Mesothelial cell of epicardium (in vitro differentiated cells): ENCODE measurements at regions not wholly inside any gene's neighbourhood (a gene's known extent, or its start where the extent isn't known, plus 50 kb on each side); places are given as distances from the start of the nearest gene placed in this dataset.

ENCODE experiments used
- DNase-seq, 2 experiments: peaks; one replicate each; pipeline ENCODE4 v3.0.0; 2021; ENCODE audit warnings: low spot score in 2 of 2; ENCODE audit not compliant: unreplicated experiment in 2 of 2
- H3K27ac Mint-ChIP-seq: 2 replicates; pipeline ENCODE4 v1.8.0; 2021; ENCODE audit warnings: mixed read lengths
- H3K27me3 Mint-ChIP-seq: 2 replicates; pipeline ENCODE4 v1.8.0; 2021; ENCODE audit warnings: low read depth, mixed read lengths
- H3K36me3 Mint-ChIP-seq: 2 replicates; pipeline ENCODE4 v1.8.0; 2021; ENCODE audit warnings: mixed read lengths
- H3K4me1 Mint-ChIP-seq: 2 replicates; pipeline ENCODE4 v1.8.0; 2021; ENCODE audit warnings: mixed read lengths
- H3K4me3 Mint-ChIP-seq: 2 replicates; pipeline ENCODE4 v1.8.0; 2021; ENCODE audit warnings: mild to moderate bottlenecking, moderate library complexity, mixed read lengths
- H3K9me3 Mint-ChIP-seq: 2 replicates; pipeline ENCODE4 v1.8.0; 2021; ENCODE audit warnings: mixed read lengths
- TF ChIP-seq, protein P1 (sequence below): fragments of 200-600 bp; sonication (generic); IDR thresholded peaks from one replicate; pipeline ENCODE4 v1.5.0; 2021; ENCODE audit warnings: antibody characterized with exemption; ENCODE audit not compliant: unreplicated experiment

DNA sequence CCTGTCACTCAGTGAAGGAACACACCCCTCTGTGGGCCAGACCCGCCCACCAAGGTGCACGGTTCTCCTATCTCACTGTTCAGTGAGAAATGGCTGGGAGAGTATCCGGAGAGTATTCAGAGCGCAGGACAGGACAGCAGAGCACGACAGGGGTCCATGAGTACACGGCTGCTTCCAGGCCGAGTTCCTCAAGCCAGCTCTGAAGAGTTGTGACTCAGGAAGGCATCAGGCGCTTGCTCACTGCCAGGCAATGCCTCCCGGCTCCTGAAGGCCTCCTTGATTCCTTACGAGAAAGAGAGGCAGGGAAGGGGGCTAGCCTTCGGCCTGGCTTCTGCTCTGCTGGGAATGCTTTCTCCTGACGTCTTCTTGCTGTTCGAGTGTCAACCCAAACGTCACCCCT lies 132.1 kb upstream of the PPP1R26 start:
- H3K4me3 Mint-ChIP-seq: no peak overlapping the region
- no peaks in the 10 kb centered on the region for H3K36me3 Mint-ChIP-seq
- no peak for DNase-seq
- H3K9me3 Mint-ChIP-seq: no peaks in the 10 kb centered on the region
- H3K4me1 Mint-ChIP-seq: peaks cover 10% of the 10 kb centered on the region
- TF ChIP-seq, protein P1, sequence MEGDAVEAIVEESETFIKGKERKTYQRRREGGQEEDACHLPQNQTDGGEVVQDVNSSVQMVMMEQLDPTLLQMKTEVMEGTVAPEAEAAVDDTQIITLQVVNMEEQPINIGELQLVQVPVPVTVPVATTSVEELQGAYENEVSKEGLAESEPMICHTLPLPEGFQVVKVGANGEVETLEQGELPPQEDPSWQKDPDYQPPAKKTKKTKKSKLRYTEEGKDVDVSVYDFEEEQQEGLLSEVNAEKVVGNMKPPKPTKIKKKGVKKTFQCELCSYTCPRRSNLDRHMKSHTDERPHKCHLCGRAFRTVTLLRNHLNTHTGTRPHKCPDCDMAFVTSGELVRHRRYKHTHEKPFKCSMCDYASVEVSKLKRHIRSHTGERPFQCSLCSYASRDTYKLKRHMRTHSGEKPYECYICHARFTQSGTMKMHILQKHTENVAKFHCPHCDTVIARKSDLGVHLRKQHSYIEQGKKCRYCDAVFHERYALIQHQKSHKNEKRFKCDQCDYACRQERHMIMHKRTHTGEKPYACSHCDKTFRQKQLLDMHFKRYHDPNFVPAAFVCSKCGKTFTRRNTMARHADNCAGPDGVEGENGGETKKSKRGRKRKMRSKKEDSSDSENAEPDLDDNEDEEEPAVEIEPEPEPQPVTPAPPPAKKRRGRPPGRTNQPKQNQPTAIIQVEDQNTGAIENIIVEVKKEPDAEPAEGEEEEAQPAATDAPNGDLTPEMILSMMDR: no peak
- H3K27me3 Mint-ChIP-seq: peaks cover 59% of the 10 kb centered on the region
- no peak overlapping the region for H3K27ac Mint-ChIP-seq

DNA sequence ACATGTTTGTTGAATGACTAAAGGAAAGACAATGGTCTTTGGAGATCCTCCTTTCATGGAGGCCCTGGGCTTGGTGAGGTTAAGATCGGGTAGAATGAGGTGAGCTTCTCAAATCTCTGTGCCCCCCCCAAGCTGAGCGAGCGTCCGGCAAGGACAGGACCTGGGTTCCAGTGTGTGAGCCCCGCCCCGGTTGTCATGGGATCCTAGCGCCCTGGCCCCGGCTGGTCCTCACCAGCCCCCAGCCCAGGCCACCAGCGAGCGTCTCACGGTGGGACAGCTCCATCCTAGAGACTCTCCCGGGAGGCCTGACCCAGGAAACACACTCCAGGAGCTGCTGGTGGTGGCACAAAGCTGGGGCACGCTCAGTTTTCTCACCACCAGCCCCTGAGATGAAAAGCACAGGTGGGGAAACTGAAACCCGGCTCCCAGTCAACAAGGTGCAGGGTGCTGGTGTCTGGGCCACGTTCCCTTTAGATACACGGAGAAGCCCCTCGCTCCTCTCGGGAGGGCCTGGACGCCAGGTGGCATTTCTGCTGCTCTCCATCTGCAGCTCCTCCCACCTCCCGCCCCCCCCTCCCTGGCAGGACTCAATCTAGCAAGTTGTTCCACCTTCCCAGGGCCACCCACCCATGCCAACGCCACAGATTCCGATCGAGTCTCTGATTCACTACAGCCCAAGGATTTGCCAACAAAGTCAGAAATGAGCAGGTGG lies 131.3 kb upstream of the PPP1R26 start:
- Mint-ChIP-seq H3K4me3 (no peak overlapping the region), H3K27ac (no peak overlapping the region), H3K36me3 (no peaks in the 10 kb centered on the region), H3K27me3 (peaks cover 59% of the 10 kb centered on the region), H3K4me1 (peaks cover 10% of the 10 kb centered on the region), H3K9me3 (no peaks in the 10 kb centered on the region)
- DNase-seq: no peak
- TF ChIP-seq, protein P1: no peak

DNA sequence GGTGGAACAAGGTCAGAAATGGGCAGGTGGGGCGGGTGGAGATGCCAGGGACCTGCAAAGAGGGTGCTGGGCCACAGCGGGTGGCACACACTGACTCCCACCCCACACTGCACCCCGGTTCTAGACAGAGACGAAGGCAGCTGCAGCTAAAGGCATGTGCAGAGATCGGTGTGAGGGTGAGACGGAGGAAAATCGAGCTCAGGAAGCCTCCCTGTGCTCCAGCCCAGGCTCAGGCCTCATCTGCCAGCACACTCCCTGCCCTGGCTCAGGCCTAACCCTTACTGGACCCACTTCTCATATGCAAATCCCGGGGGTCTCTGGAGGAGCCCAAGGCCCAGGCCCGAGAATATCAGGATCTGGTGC lies 130.8 kb upstream of the PPP1R26 start:
- H3K36me3 Mint-ChIP-seq: no peaks in the 10 kb centered on the region
- no peaks in the 10 kb centered on the region for H3K9me3 Mint-ChIP-seq
- TF ChIP-seq, protein P1: no peak
- peaks cover 10% of the 10 kb centered on the region for H3K4me1 Mint-ChIP-seq
- no peak overlapping the region for H3K4me3 Mint-ChIP-seq
- H3K27ac Mint-ChIP-seq: no peak overlapping the region
- no peak for DNase-seq
- peaks cover 54% of the 10 kb centered on the region for H3K27me3 Mint-ChIP-seq

DNA sequence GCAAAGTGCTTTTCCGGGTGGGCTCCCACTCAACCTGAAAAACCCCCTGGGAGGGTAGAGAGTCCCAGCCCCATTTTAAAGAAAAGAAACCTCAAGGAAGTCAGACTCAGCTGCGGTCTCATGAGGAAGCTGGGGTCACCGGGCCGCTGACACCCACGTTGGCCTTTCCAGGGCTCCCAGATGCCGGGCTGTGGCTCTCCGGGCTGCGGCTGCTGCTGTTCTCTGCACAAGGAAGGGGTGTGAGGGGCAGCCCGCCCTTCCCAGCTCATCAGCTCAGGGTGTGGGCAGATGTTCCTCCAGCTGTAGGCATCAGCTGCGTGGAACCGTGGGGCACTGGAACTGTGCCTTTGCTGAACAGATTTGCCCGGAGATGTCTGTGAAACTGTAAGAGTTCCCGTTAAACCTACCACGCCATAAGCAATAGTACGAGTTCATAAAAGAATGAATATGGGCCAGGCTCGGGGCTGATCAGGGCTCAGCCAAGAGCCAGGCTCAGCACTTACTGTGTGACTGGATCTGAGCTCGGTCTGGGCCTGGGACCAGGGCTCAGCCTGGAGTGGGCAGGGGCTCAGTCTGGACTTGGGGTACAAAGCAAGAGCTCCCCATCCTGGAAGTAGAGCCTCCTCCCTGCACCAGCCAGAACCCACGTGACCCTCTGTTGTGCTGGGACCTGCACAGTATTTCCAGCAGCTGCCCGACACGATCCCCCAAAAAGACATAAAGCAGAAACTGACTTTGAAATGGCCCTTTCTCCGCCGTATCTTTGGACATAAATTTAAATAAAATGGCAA lies 130.2 kb upstream of the PPP1R26 start:
- Mint-ChIP-seq H3K27me3 (peaks cover 51% of the 10 kb centered on the region), H3K4me3 (no peak overlapping the region), H3K27ac (no peak overlapping the region), H3K9me3 (no peaks in the 10 kb centered on the region), H3K36me3 (no peaks in the 10 kb centered on the region), H3K4me1 (peaks cover 10% of the 10 kb centered on the region)
- TF ChIP-seq, protein P1: no peak
- DNase-seq: no peak

GRCh38 chr9:135350003-135350315 lies 129.6 kb upstream of the PPP1R26 start:
- H3K4me3 Mint-ChIP-seq: no peak overlapping the region
- peaks cover 45% of the 10 kb centered on the region for H3K27me3 Mint-ChIP-seq

More at GRCh38 chr9:135350003-135350315, 129.6 kb upstream of the PPP1R26 start:
- Mint-ChIP-seq H3K36me3 (no peaks in the 10 kb centered on the region), H3K27ac (peak overlapping the region; percentile 7), H3K4me1 (peaks cover 10% of the 10 kb centered on the region), H3K9me3 (no peaks in the 10 kb centered on the region)
- TF ChIP-seq, protein P1: no peak
- no peak for DNase-seq
